SK-MEL-5 (cell line): ENCODE measurements at regions not wholly inside any gene's neighbourhood (a gene's known extent, or its start where the extent isn't known, plus 50 kb on each side); places are given as distances from the start of the nearest gene placed in this dataset.

Experiments used
- DNase-seq: peaks from one replicate; pipeline ENCODE4 v3.0.0-alpha.2; 2016; ENCODE audit warnings: low read depth, low spot score
- in situ Hi-C: cut with HindIII; loops from 2 replicates; pipeline ENCODE4 v1.10.0; 2016; ENCODE audit warnings: low sequenced_read_pairs, high pct_unique_total_duplicates, low pct_unique_long_range_greater_than_20kb

DNA sequence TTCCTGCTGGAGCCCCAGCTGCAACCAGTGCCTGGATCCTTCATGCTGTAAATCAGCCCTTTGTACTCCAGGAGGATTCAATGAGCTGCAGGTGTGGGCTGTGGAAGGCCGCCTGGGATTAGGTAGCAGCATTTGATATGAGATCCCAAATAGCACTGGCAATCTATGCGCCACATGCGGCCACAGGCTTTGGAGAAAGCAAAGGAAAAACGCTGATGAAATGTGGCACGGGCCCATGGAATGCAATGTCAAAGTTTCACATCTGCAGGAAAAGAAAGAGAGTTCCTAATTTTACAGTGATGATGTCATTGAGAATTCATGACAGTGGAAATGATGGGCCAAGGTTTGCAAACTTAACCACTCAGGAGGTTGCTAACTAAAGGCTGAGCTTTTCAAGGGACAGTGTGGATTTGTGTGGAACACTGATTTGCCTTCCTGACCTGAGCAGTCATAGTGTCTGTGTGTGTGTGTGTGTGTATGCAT lies 216.4 kb upstream of the OSR1 start:
- in situ Hi-C loops, result no loop called here
- no peak for DNase-seq

GRCh38 chr2:19573784-19574183 lies 215.4 kb upstream of the OSR1 start:
- no peak for DNase-seq
- in situ Hi-C loops, result no loop called here

GRCh38 chr2:19571773-19572172 lies 213.3 kb upstream of the OSR1 start:
- DNase-seq, result no peak
- in situ Hi-C loops, result no loop called here

- no peak for DNase-seq
These were observed 210.9 kb upstream of the OSR1 start for GRCh38 chr2:19569300-19569791.

GRCh38 chr2:19568809-19569208 lies 210.4 kb upstream of the OSR1 start:
- in situ Hi-C loops, result no loop called here
- DNase-seq, result no peak

More at GRCh38 chr2:19569300-19569791, 210.9 kb upstream of the OSR1 start:
- in situ Hi-C loops, result no loop called here

DNA sequence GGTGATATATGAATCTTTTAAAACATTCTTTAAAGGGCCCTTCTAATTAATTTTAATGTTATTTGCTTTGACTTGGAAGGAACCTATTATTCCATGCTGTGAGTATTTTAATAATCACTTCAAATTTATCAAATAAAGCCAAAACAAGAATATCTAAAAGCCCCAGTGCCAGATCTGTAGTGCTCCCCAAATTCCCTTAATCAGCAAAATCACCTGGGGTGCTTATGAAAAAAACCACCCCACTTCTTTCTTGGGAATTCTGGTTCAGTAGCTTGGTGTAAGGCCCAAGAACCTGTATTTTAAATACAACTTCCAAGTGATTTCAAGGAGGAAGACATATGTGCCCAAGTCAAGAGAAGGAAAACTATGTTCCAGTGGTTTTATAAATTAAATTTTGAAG lies 202.4 kb upstream of the OSR1 start:
- no peak for DNase-seq
- in situ Hi-C loops, result no loop called here

GRCh38 chr2:19559596-19560240 lies 201.3 kb upstream of the OSR1 start:
- DNase-seq, result no peak
- in situ Hi-C loops, result no loop called here

DNA sequence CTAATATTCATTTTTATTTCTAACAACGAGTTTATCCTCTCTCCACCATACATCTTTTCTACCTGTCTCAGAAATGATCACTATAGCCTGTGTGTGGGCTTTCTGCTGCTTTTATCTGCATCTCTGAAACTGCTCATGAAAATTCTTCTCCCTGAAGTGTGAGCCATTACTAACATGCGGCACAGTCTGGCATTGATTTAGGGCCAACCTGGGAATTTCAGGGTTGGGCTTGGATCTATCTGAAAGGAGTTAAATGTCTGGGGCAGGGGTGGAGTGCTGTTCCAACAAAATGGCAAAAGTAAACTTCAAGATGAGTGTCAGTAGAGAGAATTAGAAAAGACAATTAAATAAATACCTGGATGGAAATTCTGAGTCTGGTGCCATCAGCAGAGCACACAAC lies 198.2 kb upstream of the OSR1 start:
- no peak for DNase-seq
- in situ Hi-C loops, result no loop called here

GRCh38 chr2:19554520-19554919 lies 196.1 kb upstream of the OSR1 start:
- no peak for DNase-seq
- in situ Hi-C loops, result no loop called here

DNA sequence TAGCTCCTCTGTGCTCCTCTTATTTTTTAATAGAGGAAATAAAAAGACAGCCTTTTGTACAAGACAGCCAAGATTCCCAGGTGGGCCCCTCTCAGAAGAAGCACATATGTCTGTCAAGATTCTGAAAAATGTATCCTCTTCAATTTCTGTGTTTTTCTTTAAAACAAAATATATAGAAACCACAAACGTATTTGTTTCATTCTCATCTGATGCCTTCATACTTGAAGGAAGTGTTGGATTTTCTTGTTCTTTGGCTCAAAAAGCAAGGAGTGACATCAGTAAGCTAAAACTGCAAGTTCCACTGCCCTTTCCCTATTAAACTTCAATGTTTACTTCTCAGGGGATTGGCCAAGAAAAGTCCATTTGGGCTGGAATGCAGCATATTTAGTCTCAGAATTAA lies 193.8 kb upstream of the OSR1 start:
- in situ Hi-C loops, result no loop called here
- DNase-seq, result no peak

DNA sequence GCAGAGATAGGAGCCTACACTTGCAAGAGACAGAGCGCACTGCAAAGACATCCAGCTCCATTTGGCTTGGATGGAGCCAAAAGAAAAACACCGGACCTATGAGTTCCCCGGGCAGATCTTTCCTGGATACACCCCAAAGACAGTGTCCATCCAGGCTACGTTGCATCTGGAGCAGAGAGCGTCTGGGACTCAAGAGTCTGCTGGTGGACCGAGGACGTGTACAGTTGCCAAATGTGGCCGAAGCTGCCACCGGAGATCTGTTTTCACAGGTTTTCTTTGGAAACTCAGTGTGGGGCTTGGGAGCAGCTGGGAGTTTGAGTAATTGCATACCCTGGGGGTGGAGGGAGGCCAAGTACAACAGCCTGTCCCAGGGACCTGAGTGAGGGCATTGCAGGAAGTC lies 192.3 kb upstream of the OSR1 start:
- in situ Hi-C loops, result no loop called here
- no peak for DNase-seq

GRCh38 chr2:19549821-19550220 lies 191.4 kb upstream of the OSR1 start:
- in situ Hi-C loops, result no loop called here
- DNase-seq, result no peak

- no peak for DNase-seq
- in situ Hi-C loops, result no loop called here
These were observed 189.7 kb upstream of the OSR1 start for GRCh38 chr2:19548116-19548515.

DNA sequence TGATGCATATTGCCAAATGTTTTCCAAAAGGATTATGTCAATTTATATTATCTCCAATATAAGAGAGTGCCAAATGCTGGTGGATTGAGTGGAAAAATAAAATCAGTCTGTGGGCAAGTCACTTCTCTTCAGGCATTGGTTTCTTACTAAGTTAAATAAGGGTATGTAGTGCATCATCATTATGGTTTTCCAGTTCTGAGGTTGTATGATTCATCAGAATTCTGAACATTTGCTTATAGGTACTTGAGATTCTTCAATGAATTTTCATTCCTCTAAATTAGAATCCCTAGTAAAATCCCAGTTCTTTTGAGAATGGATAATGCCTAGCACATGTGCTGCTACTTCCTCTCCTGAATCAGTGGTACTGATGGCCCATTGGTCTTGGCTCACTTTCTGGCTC lies 188.9 kb upstream of the OSR1 start:
- in situ Hi-C loops, result no loop called here
- no peak for DNase-seq

GRCh38 chr2:19545507-19545906 lies 187.1 kb upstream of the OSR1 start:
- in situ Hi-C loops, result no loop called here
- no peak for DNase-seq

GRCh38 chr2:19543663-19544383 lies 185.4 kb upstream of the OSR1 start:
- in situ Hi-C loops, result no loop called here
- no peak for DNase-seq

DNA sequence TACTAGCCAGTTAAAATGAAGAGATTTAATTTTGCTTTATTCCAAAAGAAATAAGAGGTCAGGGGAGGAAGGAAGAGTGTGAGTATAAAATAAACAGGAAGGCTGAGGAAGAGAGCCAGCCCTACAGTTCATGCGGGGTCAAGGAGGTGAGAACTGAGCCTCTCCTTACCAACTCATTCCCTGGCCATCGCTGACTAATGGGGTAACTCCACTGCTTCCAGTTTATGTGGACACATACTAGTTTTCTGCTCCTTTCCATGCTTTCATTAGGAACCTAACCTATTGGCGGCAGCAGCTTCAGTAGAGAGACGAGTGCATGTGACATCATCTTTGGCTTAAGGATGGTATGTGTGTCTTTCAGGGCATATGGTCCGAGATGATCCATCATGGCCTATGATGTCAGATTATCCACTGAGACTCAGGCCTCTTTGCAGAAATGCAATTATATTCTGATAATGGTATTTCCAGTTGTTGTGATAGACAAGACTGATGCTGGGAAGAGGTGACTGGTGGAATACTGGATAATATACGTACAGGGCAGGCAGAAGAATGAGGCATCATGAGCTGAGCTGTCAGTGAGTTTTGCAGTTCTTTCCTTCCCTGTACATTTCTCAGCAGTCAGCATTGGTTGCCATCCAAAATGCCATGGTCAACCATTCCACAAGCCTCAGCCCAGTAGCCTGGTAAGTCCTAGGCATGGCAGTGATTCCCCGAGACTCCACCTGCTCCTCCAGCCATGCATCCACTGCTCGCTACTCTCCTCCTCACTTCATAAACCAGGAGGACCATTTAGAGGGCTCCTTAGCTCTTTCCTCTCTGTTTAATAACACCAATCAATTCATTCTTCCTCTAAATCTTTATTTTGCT lies 184.6 kb upstream of the OSR1 start:
- no peak for DNase-seq
- in situ Hi-C loops, result no loop called here

- no peak for DNase-seq
These were observed 183.5 kb upstream of the OSR1 start for GRCh38 chr2:19541884-19542283.

More at GRCh38 chr2:19541884-19542283, 183.5 kb upstream of the OSR1 start:
- in situ Hi-C loops, result no loop called here
